Calu3 (cell line): ENCODE measurements at regions not wholly inside any gene's neighbourhood (a gene's known extent, or its start where the extent isn't known, plus 50 kb on each side); places are given as distances from the start of the nearest gene placed in this dataset.

Experiments used
- BruUV-seq: library from RNA; stranded (reverse); fragments of 400-500 nt; replicated peaks from 2 replicates; lab custom pipeline; 2021; lab: Mats Ljungman, UMichigan
- CTCF ChIA-PET: fragments of 300-600 bp; sonication (Branson Sonifier 250); formaldehyde crosslinking; loops from one replicate; lab custom pipeline; 2022; ENCODE audit warnings: antibody characterized with exemption; lab: Charles Lee
- DNase-seq: peaks from one replicate; pipeline ENCODE4 v3.0.0; 2022
- H3K27ac Mint-ChIP-seq: one replicate; pipeline ENCODE4 v1.8.0; 2022; ENCODE audit warnings: mixed read lengths; ENCODE audit not compliant: unreplicated experiment
- H3K27me3 Mint-ChIP-seq: one replicate; pipeline ENCODE4 v1.8.0; 2022; ENCODE audit warnings: mixed read lengths; ENCODE audit not compliant: unreplicated experiment
- H3K36me3 Mint-ChIP-seq: one replicate; pipeline ENCODE4 v1.8.0; 2022; ENCODE audit warnings: mild to moderate bottlenecking, moderate library complexity, mixed read lengths; ENCODE audit not compliant: insufficient read depth, unreplicated experiment
- H3K4me1 Mint-ChIP-seq: one replicate; pipeline ENCODE4 v1.8.0; 2022; ENCODE audit warnings: mild to moderate bottlenecking, low read depth, mixed read lengths; ENCODE audit not compliant: unreplicated experiment
- H3K4me3 Mint-ChIP-seq: one replicate; pipeline ENCODE4 v1.8.0; 2022; ENCODE audit warnings: mild to moderate bottlenecking, low read depth, moderate library complexity, mixed read lengths; ENCODE audit not compliant: unreplicated experiment
- H3K9me3 Mint-ChIP-seq: one replicate; pipeline ENCODE4 v1.8.0; 2022; ENCODE audit warnings: low read depth, mixed read lengths; ENCODE audit not compliant: unreplicated experiment
- CTCF ChIP-seq: fragments of 200-600 bp; IDR thresholded peaks from one replicate; pipeline ENCODE4 v1.8.0; 2022; ENCODE audit warnings: antibody characterized with exemption; ENCODE audit not compliant: unreplicated experiment
- intact Hi-C: fragments of 100-400 bp; cut with micrococcal nuclease; formaldehyde crosslinking; loops from one replicate; pipeline ENCODE4 v1.10.0; 2022; ENCODE audit not compliant: unreplicated experiment

GRCh38 chr4:14671146-14671545, 331.1 kb upstream of the CPEB2 start:
- Mint-ChIP-seq H3K9me3 (no peaks in the 10 kb centered on the region), H3K4me3 (no peak overlapping the region), H3K4me1 (peaks cover 8% of the 10 kb centered on the region), H3K27me3 (no peaks in the 10 kb centered on the region), H3K36me3 (no peaks in the 10 kb centered on the region), H3K27ac (no peak overlapping the region)
- no peak for DNase-seq
- CTCF ChIA-PET: no interaction called here
- no TSS peak for BruUV-seq
- no peak for TF ChIP-seq CTCF
- intact Hi-C loops: no loop called here

DNA sequence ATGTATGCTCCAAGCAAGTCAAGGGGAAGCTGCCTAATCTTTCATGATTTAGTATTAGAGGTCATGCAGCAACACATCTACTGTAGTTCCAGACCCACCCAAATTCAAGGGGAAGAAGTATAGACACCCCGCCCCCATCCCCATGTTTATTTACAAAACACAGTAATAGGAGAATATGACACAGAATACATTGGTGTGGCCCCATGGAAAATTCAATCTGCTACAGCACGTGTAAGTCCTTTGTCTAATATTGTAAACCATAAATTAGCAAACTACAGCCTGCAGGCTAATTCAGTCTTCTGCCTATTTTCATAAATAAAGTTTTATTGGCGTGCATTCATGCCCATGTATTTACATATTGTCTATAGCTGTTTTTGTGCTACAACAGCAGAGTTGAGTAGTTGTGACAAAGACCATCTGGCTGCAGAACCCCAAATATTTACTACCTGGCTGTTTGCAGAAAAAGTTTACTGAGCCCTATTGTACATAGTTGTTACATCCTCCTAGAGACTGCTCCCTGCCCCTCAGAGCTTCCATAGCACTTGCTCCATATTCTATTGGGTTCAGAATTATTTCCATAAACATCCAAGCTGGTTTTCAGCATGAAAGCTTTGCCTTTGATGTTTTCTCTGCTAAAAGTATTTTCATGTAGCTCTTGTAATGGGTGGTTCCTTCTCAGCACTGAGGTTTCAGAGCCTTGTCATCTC, 326.8 kb upstream of the CPEB2 start:
- no peaks in the 10 kb centered on the region for H3K27me3 Mint-ChIP-seq
- H3K9me3 Mint-ChIP-seq: no peaks in the 10 kb centered on the region
- BruUV-seq: no TSS peak
- H3K4me3 Mint-ChIP-seq: no peak overlapping the region
- intact Hi-C loops: no loop called here
- CTCF ChIA-PET: interaction anchor here (1.1 kb wide), 1 partner anchor 8 kb away, joined by 3 read pairs; no protein-coding TSS in a partner anchor
- H3K27ac Mint-ChIP-seq: no peak overlapping the region
- no peak for DNase-seq
- H3K36me3 Mint-ChIP-seq: no peaks in the 10 kb centered on the region
- H3K4me1 Mint-ChIP-seq: no peaks in the 10 kb centered on the region
- no peak for TF ChIP-seq CTCF

GRCh38 chr4:14679906-14680305, 322.4 kb upstream of the CPEB2 start:
- TF ChIP-seq CTCF: no peak
- CTCF ChIA-PET: no interaction called here
- DNase-seq: no peak
- Mint-ChIP-seq H3K4me3 (no peak overlapping the region), H3K27ac (no peak overlapping the region), H3K27me3 (no peaks in the 10 kb centered on the region), H3K36me3 (no peaks in the 10 kb centered on the region), H3K4me1 (no peaks in the 10 kb centered on the region), H3K9me3 (peaks cover 2% of the 10 kb centered on the region)
- intact Hi-C loops: no loop called here
- no TSS peak for BruUV-seq

GRCh38 chr4:14681330-14681729, 321.0 kb upstream of the CPEB2 start:
- TF ChIP-seq CTCF: no peak
- intact Hi-C loops: no loop called here
- H3K36me3 Mint-ChIP-seq: no peaks in the 10 kb centered on the region
- H3K4me3 Mint-ChIP-seq: no peak overlapping the region
- no peaks in the 10 kb centered on the region for H3K27me3 Mint-ChIP-seq
- CTCF ChIA-PET: no interaction called here
- no peaks in the 10 kb centered on the region for H3K4me1 Mint-ChIP-seq
- peaks cover 2% of the 10 kb centered on the region for H3K9me3 Mint-ChIP-seq
- no peak overlapping the region for H3K27ac Mint-ChIP-seq
- no peak for DNase-seq
- no TSS peak for BruUV-seq
